H1 (cell line): ENCODE measurements at regions not wholly inside any gene's neighbourhood (a gene's known extent, or its start where the extent isn't known, plus 50 kb on each side); places are given as distances from the start of the nearest gene placed in this dataset.

Experiments used
- CTCF ChIA-PET: fragments of 300-600 bp; sonication (Branson Sonifier 250); formaldehyde crosslinking; loops from one replicate; lab custom pipeline; 2021; ENCODE audit not compliant: partially characterized antibody; lab: Charles Lee
- POLR2A ChIA-PET: fragments of 300-600 bp; sonication (Branson Sonifier 250); formaldehyde crosslinking; loops from one replicate; lab custom pipeline; 2021; ENCODE audit warnings: inconsistent platforms; ENCODE audit not compliant: partially characterized antibody; lab: Charles Lee
- DNase-seq, 2 experiments: peaks; one replicate each; pipeline versions ENCODE4 v3.0.0 to v3.0.0-alpha.2; 2010 to 2022; ENCODE audit warnings: low spot score in 2 of 2, low read depth in 1 of 2, mixed read lengths in 1 of 2
- FAIRE-seq: peaks from 2 replicates; lab custom pipeline; 2011; peaks lifted over from hg19 to GRCh38; lab: Jason Lieb, UNC
- H2AFZ ChIP-seq: 2 replicates; pipeline ENCODE4 v1.8.1; 2012; ENCODE audit warnings: low read length, inconsistent platforms
- H2AK5ac ChIP-seq: 2 replicates; pipeline ENCODE4 v1.6.1; 2013; ENCODE audit warnings: low read depth, low read length
- H2BK120ac ChIP-seq: replicated peaks from 2 replicates; pipeline ENCODE3; 2013; ENCODE audit warnings: low read depth, low read length, inconsistent platforms
- H2BK12ac ChIP-seq: 2 replicates; pipeline ENCODE4 v1.6.1; 2013; ENCODE audit warnings: low read depth, low read length
- H2BK15ac ChIP-seq: 2 replicates; pipeline ENCODE4 v1.6.1; 2013; ENCODE audit warnings: low read length
- H2BK20ac ChIP-seq: 2 replicates; pipeline ENCODE4 v1.6.1; 2013; ENCODE audit warnings: low read length
- H2BK5ac ChIP-seq: 2 replicates; pipeline ENCODE4 v1.6.1; 2013; ENCODE audit warnings: low read depth, low read length
- H3K14ac ChIP-seq: 2 replicates; pipeline ENCODE4 v1.6.1; 2013; ENCODE audit warnings: inconsistent platforms; ENCODE audit not compliant: insufficient read length
- H3K18ac ChIP-seq: 2 replicates; pipeline ENCODE4 v1.6.1; 2013; ENCODE audit warnings: low read length; ENCODE audit errors: extremely low read depth
- H3K23ac ChIP-seq: 2 replicates; pipeline ENCODE4 v1.6.1; 2013; ENCODE audit warnings: inconsistent platforms; ENCODE audit not compliant: insufficient read length
- H3K23me2 ChIP-seq: 2 replicates; pipeline ENCODE4 v1.6.1; 2013; ENCODE audit warnings: low read depth, low read length
- H3K27ac ChIP-seq: 2 replicates; pipeline ENCODE4 v1.6.1; 2011; ENCODE audit warnings: low read depth, low read length, inconsistent platforms
- H3K27me3 ChIP-seq, 4 experiments: replicated peaks in 1 of 4; 1 replicate in 1 of 4; 2 replicates in 3 of 4; pipeline versions ENCODE4 v1.6.1 to v1.8.1; 2011 to 2013; ENCODE audit warnings: low read length in 3 of 4, mild to moderate bottlenecking in 3 of 4, inconsistent platforms in 2 of 4, mixed read lengths in 2 of 4, moderate library complexity in 1 of 4; ENCODE audit not compliant: control insufficient read depth in 3 of 4, insufficient read depth in 3 of 4; ENCODE audit errors: extremely low read depth in 1 of 4
- H3K36me3 ChIP-seq, 4 experiments: 2 replicates each; pipeline versions ENCODE4 v1.6.1 to v1.8.1; 2011 to 2013; ENCODE audit warnings: mild to moderate bottlenecking in 4 of 4, low read length in 3 of 4, moderate library complexity in 2 of 4, control low read depth in 1 of 4, inconsistent platforms in 1 of 4; ENCODE audit not compliant: insufficient read depth in 4 of 4, control insufficient read depth in 2 of 4
- H3K4ac ChIP-seq: replicated peaks from 2 replicates; pipeline ENCODE3; 2013; ENCODE audit warnings: low read length, low read depth, mixed read lengths, inconsistent platforms; ENCODE audit not compliant: insufficient read length
- H3K4me1 ChIP-seq, 4 experiments: replicated peaks in 1 of 4; 1 replicate in 1 of 4; 2 replicates in 3 of 4; pipeline versions ENCODE4 v1.6.1 to v1.8.1; 2011 to 2013; ENCODE audit warnings: low read length in 3 of 4, inconsistent platforms in 2 of 4, mixed read lengths in 1 of 4; ENCODE audit not compliant: insufficient read depth in 4 of 4, control insufficient read depth in 3 of 4
- H3K4me2 ChIP-seq, 2 experiments: 2 replicates each; pipeline versions ENCODE4 v1.6.1 to v1.8.1; 2011 to 2013; ENCODE audit warnings: low read depth in 2 of 2, low read length in 2 of 2, control low read depth in 1 of 2, inconsistent platforms in 1 of 2, mild to moderate bottlenecking in 1 of 2; ENCODE audit not compliant: insufficient read depth in 1 of 2
- H3K4me3 ChIP-seq, 4 experiments: fragments of 200-600, 300-600 bp in 1 of 4; sonication (generic), shearing (Covaris generic), sonication (Bioruptor Twin) in 1 of 4; 2 replicates each; pipeline versions ENCODE4 v1.5.1 to v1.8.1; 2011 to 2016; ENCODE audit warnings: low read length in 4 of 4, low read depth in 3 of 4, control low read depth in 2 of 4, inconsistent platforms in 2 of 4, mild to moderate bottlenecking in 2 of 4, mixed read lengths in 1 of 4, moderate library complexity in 1 of 4; ENCODE audit not compliant: insufficient read depth in 2 of 4; ENCODE audit errors: extremely low read depth in 1 of 4
- H3K56ac ChIP-seq: replicated peaks from 2 replicates; pipeline ENCODE3; 2013; ENCODE audit warnings: low read depth, mild to moderate bottlenecking, mixed read lengths, low read length, inconsistent platforms; ENCODE audit not compliant: insufficient read length
- H3K79me1 ChIP-seq: 2 replicates; pipeline ENCODE4 v1.6.1; 2013; ENCODE audit warnings: low read depth, low read length, control low read depth
- H3K79me2 ChIP-seq, 2 experiments: 2 replicates each; pipeline versions ENCODE4 v1.6.1 to v1.8.1; 2012 to 2013; ENCODE audit warnings: low read length in 2 of 2, mild to moderate bottlenecking in 2 of 2, inconsistent platforms in 1 of 2; ENCODE audit not compliant: insufficient read depth in 2 of 2, control insufficient read depth in 1 of 2
- H3K9ac ChIP-seq, 4 experiments: replicated peaks in 1 of 4; 1 replicate in 1 of 4; 2 replicates in 3 of 4; pipeline versions ENCODE4 v1.6.1 to v1.8.1; 2011 to 2013; ENCODE audit warnings: low read depth in 3 of 4, low read length in 3 of 4, control low read depth in 2 of 4, mild to moderate bottlenecking in 2 of 4, moderate library complexity in 2 of 4, inconsistent platforms in 1 of 4; ENCODE audit errors: extremely low read depth in 1 of 4
- H3K9me3 ChIP-seq, 2 experiments: 2 replicates each; pipeline versions ENCODE4 v1.6.1 to v1.8.1; 2012 to 2013; ENCODE audit warnings: mild to moderate bottlenecking in 2 of 2, moderate library complexity in 2 of 2, control low read depth in 1 of 2, inconsistent platforms in 1 of 2, low read depth in 1 of 2, low read length in 1 of 2, mixed read lengths in 1 of 2; ENCODE audit not compliant: insufficient read depth in 2 of 2
- H4K20me1 ChIP-seq, 2 experiments: replicated peaks in 1 of 2; 2 replicates each; pipeline versions ENCODE3 to v1.8.1; 2011 to 2013; ENCODE audit warnings: inconsistent platforms in 2 of 2, low read length in 2 of 2, mild to moderate bottlenecking in 1 of 2; ENCODE audit not compliant: insufficient read depth in 2 of 2, control insufficient read depth in 1 of 2
- H4K5ac ChIP-seq: 2 replicates; pipeline ENCODE4 v1.6.1; 2013; ENCODE audit warnings: low read length, low read depth, mixed read lengths, inconsistent platforms; ENCODE audit not compliant: insufficient read length
- H4K8ac ChIP-seq: 2 replicates; pipeline ENCODE4 v1.8.0; 2013; ENCODE audit warnings: mild to moderate bottlenecking, moderate library complexity, low read length, inconsistent platforms; ENCODE audit not compliant: insufficient read depth; ENCODE audit errors: extremely low read depth
- H4K91ac ChIP-seq: replicated peaks from 2 replicates; pipeline ENCODE3; 2013; ENCODE audit warnings: low read length, mixed read lengths, inconsistent platforms; ENCODE audit not compliant: insufficient read length
- CTBP2 ChIP-seq: IDR thresholded peaks from 2 replicates; pipeline ENCODE4 v1.7.0; 2011; ENCODE audit warnings: borderline replicate concordance, mild to moderate bottlenecking, moderate library complexity, mixed read lengths, low read length; ENCODE audit not compliant: insufficient read depth, insufficient read length
- KDM5A ChIP-seq: fragments of 200-600 bp; IDR thresholded peaks from 2 replicates; pipeline ENCODE4 v1.7.1; 2012; ENCODE audit warnings: mild to moderate bottlenecking, low read length, inconsistent platforms, mixed read lengths
- PHF8 ChIP-seq: fragments of 200-600 bp; sonication (generic); conservative IDR thresholded peaks from 2 replicates; pipeline ENCODE4 v1.7.1; 2012; ENCODE audit warnings: low read depth, mild to moderate bottlenecking, inconsistent platforms, low read length, moderate library complexity
- POLR2A ChIP-seq, 2 experiments: IDR thresholded peaks; 1 replicate in 1 of 2; 2 replicates in 1 of 2; pipeline ENCODE4 v1.6.1; 2011; ENCODE audit warnings: low read depth in 2 of 2, low read length in 2 of 2, mild to moderate bottlenecking in 2 of 2; ENCODE audit errors: control extremely low read depth in 1 of 2
- WGBS, 2 experiments: shearing (Covaris generic) in 1 of 2; methylation state at CpG; one replicate each; pipeline versions ENCODE4 v1.1.6 to v1.1.7; 2013 to 2015; ENCODE audit warnings: low lambda C conversion rate in 2 of 2, mixed read lengths in 2 of 2, inconsistent platforms in 1 of 2, low coverage in 1 of 2, missing lambda C conversion rate in 1 of 2; ENCODE audit not compliant: insufficient replicate concordance in 2 of 2, insufficient coverage in 1 of 2, insufficient read length in 1 of 2; ENCODE audit errors: extremely low coverage in 1 of 2, missing lambda C conversion rate in 1 of 2; 5-methylcytosine and 5-hydroxymethylcytosine counted together

- 88% methylated on average over 3 of the region's 3 CpGs; no CpG with 5 or more reads in 1 of the 2 experiments for WGBS, 2 experiments
- no peak overlapping the region for H2BK20ac ChIP-seq
- H3K56ac ChIP-seq = no peak overlapping the region
- no peak overlapping the region for H3K23ac ChIP-seq
- no peaks in the 10 kb centered on the region for H3K36me3 ChIP-seq
- no peaks in the 10 kb centered on the region for H3K23me2 ChIP-seq
- H3K27me3 ChIP-seq = no peaks in the 10 kb centered on the region
- no peak overlapping the region for H3K18ac ChIP-seq
- H3K4me3 ChIP-seq = no peak overlapping the region
- no peak for FAIRE-seq
- no peaks in the 10 kb centered on the region for H3K79me2 ChIP-seq
- DNase-seq = no peak
- H2BK12ac ChIP-seq = no peak overlapping the region
- H2BK5ac ChIP-seq = no peak overlapping the region
- no peak overlapping the region for H3K27ac ChIP-seq
- no peak overlapping the region for H3K9ac ChIP-seq
- no peak overlapping the region for H4K8ac ChIP-seq
- POLR2A ChIA-PET = no interaction called here
- H4K20me1 ChIP-seq = no peaks in the 10 kb centered on the region
- no peaks in the 10 kb centered on the region for H3K4me1 ChIP-seq
- H4K5ac ChIP-seq = no peak overlapping the region
- no peak overlapping the region for H2AK5ac ChIP-seq
- no peak overlapping the region for H4K91ac ChIP-seq
- H3K79me1 ChIP-seq = no peaks in the 10 kb centered on the region
- H3K4me2 ChIP-seq = no peak overlapping the region
- no peak overlapping the region for H2BK120ac ChIP-seq
- no peak overlapping the region for H3K4ac ChIP-seq
- H3K9me3 ChIP-seq = no peaks in the 10 kb centered on the region
- H2AFZ ChIP-seq = no peak overlapping the region
- CTCF ChIA-PET = no interaction called here
- H2BK15ac ChIP-seq = no peak overlapping the region
- no peak overlapping the region for H3K14ac ChIP-seq
- TF ChIP-seq CTBP2 (no peak), PHF8 (no peak), KDM5A (no peak), POLR2A (IDR thresholded peaks at IDR 0.05; ENCODE audit: control extremely low read depth in 1 of 2, low read depth in 2 of 2, low read length in 2 of 2) (no peak)
Measured at GRCh38 chr13:88919970-88920628, 1248.9 kb downstream of the SLITRK5 start.
